GF-D8 (cell line): ENCODE measurements at regions not wholly inside any gene's neighbourhood (a gene's known extent, or its start where the extent isn't known, plus 50 kb on each side); places are given as distances from the start of the nearest gene placed in this dataset.
"Not testable (repeated sequence)": the region's sequence is repeated elsewhere in the genome, so short reads cannot be mapped to it uniquely, and the experiment has no call there.

Experiments used
- DNase-seq: peaks from one replicate; lab custom pipeline; 2025; lab: John Stamatoyannopoulos, UW

GRCh38 chr14:22491683-22492621 is 97.1 kb downstream of the DAD1 start:
- DNase-seq, result no peak

- DNase-seq, result not testable (repeated sequence)
These were observed 98.0 kb downstream of the DAD1 start for GRCh38 chr14:22491053-22491452.

GRCh38 chr14:22489957-22490950 is 98.8 kb downstream of the DAD1 start:
- no peak for DNase-seq

- no peak for DNase-seq
These were observed 99.8 kb downstream of the DAD1 start for GRCh38 chr14:22489244-22489545.

GRCh38 chr14:22488522-22489243 is 100.3 kb downstream of the DAD1 start:
- DNase-seq, result no peak

GRCh38 chr14:22487941-22488340 is 101.1 kb downstream of the DAD1 start:
- no peak for DNase-seq

- DNase-seq, result no peak
These were observed 101.6 kb downstream of the DAD1 start for GRCh38 chr14:22487401-22487800.

- DNase-seq, result no peak
These were observed 102.3 kb downstream of the DAD1 start for GRCh38 chr14:22486675-22487074.

GRCh38 chr14:22485649-22486048 is 103.4 kb downstream of the DAD1 start:
- DNase-seq, result no peak

- DNase-seq, result no peak
These were observed 103.8 kb downstream of the DAD1 start for GRCh38 chr14:22485178-22485577.

GRCh38 chr14:22484632-22485031 is 104.4 kb downstream of the DAD1 start:
- DNase-seq, result no peak

- no peak for DNase-seq
These were observed 105.0 kb downstream of the DAD1 start for GRCh38 chr14:22483863-22484593.

GRCh38 chr14:22482782-22483553 is 106.1 kb downstream of the DAD1 start:
- no peak for DNase-seq

GRCh38 chr14:22482085-22482694 is 106.8 kb downstream of the DAD1 start:
- DNase-seq, result no peak

- no peak for DNase-seq
These were observed 107.5 kb downstream of the DAD1 start for GRCh38 chr14:22481546-22481945.

- no peak for DNase-seq
These were observed 109.1 kb downstream of the DAD1 start for GRCh38 chr14:22479776-22480464.

- no peak for DNase-seq
These were observed 109.9 kb downstream of the DAD1 start for GRCh38 chr14:22479132-22479531.

- DNase-seq, result no peak
These were observed 110.4 kb downstream of the DAD1 start for GRCh38 chr14:22478670-22479069.

- DNase-seq, result no peak
These were observed 110.8 kb downstream of the DAD1 start for GRCh38 chr14:22478247-22478646.
